Panc1 (cell line): ENCODE measurements at regions not wholly inside any gene's neighbourhood (a gene's known extent, or its start where the extent isn't known, plus 50 kb on each side); places are given as distances from the start of the nearest gene placed in this dataset.

Source experiments
- CTCF ChIP-seq: fragments of 450-650 bp; IDR thresholded peaks from 2 replicates; pipeline ENCODE4 v1.5.1; 2017; ENCODE audit warnings: mild to moderate bottlenecking
- REST ChIP-seq, 2 experiments: IDR thresholded peaks; 2 replicates each; pipeline ENCODE4 v1.6.1; 2011 to 2012; ENCODE audit warnings: low read depth in 2 of 2, control low read depth in 1 of 2, low read length in 1 of 2, mild to moderate bottlenecking in 1 of 2, moderate library complexity in 1 of 2; ENCODE audit not compliant: insufficient read depth in 1 of 2
- SIN3A ChIP-seq: IDR thresholded peaks from 2 replicates; pipeline ENCODE4 v1.6.1; 2012; ENCODE audit warnings: low read depth, mild to moderate bottlenecking, low read length, moderate library complexity, borderline replicate concordance; ENCODE audit not compliant: insufficient read depth

- TF ChIP-seq CTCF = no peak
- TF ChIP-seq SIN3A = no peak
- no peak for TF ChIP-seq REST (IDR thresholded peaks at IDR 0.05; ENCODE audit: insufficient read depth in 1 of 2, low read depth in 2 of 2, low read length in 1 of 2)
These were observed 486.1 kb downstream of the DIPK2A start for GRCh38 chr3:144457758-144458157.
